Raji (cell line): ENCODE measurements at regions not wholly inside any gene's neighbourhood (a gene's known extent, or its start where the extent isn't known, plus 50 kb on each side); places are given as distances from the start of the nearest gene placed in this dataset.

ENCODE experiments used
- POLR2A ChIP-seq: IDR thresholded peaks from 2 replicates; pipeline ENCODE4 v1.6.1; 2011; ENCODE audit warnings: low read depth, low read length, control low read depth; ENCODE audit not compliant: insufficient read depth

DNA sequence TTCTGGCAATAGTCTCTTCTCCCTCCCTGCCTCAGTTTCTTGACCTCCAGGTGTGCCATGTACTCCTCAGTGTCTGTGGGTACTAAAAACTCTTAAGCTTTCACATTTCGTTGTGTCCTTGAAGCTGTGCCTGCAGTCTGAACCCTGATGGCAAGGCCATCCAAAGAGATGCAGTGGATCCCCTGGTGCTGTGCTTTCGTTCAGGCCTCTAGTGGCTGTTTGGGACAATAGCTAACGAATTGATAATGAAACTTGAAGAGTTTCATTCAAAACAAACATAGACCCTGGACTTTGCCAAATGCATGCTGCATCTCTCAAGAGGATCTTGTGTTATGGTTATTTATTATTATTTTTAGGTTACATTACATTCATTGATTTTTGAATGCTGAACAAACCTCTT, 523.1 kb upstream of the FSIP2 start:
- no peak for TF ChIP-seq POLR2A

DNA sequence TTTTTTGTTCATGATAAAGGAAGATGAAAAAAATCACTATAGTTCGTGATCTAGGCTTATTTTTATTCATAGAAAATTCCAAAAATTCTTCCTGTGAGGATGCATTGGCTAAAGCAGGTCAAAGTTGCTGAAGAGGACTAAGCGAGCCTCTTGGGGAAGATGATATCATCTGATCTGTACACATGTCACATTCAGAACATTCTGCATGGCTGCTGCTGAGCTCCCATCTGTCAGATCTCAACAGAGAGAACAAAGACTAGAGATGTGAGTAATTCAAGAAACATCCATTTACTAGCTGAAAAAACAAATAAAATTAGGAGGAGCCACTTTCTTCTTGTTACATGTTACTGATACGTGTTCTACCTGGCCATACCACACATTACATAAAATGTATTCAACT, 518.6 kb upstream of the FSIP2 start:
- no peak for TF ChIP-seq POLR2A

DNA sequence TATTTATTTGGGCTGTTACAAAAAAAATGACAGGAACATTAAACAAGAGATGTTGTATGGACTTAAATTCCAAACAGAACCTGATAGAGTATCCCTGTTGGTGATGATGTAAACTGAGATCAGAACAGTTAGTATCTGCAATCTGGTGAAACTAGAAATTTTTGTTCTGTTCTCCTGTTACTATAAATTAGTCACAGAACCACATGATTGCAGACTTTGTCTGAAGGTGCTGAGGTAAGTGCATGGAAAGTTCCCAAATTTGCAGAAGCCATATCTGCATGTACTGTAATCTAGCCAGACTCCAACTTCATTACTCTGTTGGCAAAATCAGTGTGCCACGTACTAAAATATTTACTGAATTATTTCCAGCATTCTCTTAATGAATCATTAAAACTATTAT, 516.3 kb upstream of the FSIP2 start:
- TF ChIP-seq POLR2A = no peak

DNA sequence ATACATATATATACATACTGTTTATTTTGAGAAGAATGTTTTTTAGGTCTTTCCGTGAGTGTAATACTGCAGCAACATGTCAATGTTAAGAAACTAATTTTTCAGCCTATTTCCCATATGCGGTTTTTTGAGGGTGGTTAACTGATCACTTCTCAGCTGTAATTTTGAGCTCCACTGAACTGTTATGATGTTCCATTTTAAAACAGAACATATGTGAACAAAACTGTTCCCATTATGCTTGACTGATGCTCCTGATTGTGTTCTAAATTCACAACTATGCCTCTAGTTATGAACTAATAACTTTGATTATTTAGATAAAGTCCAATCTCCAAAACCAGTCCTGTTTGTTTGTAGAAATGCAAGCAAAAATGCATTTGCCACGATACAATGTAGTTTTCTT, 511.2 kb upstream of the FSIP2 start:
- TF ChIP-seq POLR2A = no peak

DNA sequence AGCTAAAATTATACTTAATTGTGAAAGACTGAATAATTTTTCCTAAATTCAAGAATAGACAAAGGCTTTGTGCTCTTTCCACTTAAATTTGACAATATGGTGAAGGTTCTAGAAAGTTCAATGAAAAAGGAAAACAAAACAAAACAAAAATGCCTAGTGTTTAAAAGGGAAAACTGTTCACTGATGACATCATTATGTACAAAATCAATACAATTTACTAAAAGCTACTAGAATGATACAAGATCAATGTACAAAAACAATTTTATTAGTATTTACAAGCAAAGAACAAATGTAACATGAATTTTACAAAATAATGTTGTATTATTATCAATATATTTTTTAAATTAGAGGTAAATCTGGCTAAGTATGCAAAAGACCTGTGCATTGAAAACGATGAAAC, 499.1 kb upstream of the FSIP2 start:
- no peak for TF ChIP-seq POLR2A

DNA sequence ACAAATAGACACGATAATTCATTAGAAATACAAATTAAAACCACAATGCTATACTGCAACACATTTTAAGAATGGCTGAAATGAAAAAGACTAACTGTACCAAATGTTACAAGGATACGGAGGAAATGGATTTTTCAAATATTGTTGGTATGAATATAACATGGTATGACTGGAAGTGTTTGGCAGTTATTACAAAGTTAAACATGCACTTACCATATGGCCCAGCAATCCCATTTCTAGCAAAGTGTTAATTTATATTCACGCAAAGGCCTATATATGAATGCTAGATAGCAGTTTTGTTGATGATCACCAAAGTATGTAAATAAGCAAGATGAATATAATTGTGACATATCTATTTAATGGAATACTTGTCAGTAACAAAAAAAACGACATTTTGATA, 497.8 kb upstream of the FSIP2 start:
- no peak for TF ChIP-seq POLR2A

DNA sequence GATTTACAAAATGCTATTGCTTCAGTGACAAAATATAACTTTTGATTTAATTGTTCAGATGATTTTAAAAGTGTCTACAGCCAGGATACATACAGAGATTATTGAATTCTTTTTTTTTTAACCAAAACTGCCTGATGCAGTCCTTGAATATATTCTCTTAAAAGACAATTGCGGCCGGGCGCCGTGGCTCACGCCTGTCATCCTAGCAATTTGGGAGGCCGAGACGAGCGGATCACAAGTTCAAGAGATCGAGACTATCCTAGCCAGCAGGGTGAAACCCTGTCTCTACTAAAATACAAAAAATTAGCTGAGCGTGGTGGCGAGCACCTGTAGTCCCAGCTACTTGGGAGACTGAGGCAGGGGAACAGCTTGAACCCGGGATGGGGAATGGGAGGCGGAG, 497.0 kb upstream of the FSIP2 start:
- no peak for TF ChIP-seq POLR2A

DNA sequence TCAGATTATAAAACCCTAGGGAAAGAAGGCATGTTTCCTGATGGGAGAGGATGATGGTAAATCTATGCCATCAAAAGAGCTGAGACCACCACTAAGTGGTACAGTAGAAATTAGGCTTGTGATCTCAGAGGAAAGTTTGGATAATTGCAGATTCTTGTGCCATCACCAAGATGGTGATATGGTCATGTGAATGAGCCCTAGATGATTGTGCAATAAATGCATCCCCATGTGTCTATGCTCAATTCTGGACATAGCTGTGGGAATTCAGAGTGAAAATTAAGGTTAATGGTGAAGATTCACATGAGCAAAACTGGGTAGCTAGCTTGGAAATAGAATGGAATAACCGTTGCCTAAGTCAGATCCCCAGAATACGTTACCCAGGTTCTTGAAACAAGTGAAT, 496.1 kb upstream of the FSIP2 start:
- TF ChIP-seq POLR2A = no peak

DNA sequence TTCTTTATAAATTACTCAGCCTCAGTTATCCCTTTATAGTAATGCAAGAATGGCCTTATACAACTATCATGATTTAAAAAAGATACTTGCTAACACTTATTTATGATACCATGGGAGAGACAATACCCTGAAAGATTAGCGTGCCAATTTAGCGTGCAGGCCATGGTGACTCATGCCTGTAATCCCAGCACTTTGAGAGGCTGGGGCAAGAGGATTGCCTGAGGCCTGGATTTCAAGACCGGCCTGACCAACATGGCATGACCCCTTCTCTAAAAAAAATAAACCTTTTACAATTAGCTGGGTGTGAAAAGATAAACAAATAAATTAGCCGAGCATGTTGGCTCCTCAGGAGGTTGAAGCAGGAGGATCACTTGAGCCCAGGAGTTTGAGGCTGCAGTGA, 493.4 kb upstream of the FSIP2 start:
- no peak for TF ChIP-seq POLR2A

DNA sequence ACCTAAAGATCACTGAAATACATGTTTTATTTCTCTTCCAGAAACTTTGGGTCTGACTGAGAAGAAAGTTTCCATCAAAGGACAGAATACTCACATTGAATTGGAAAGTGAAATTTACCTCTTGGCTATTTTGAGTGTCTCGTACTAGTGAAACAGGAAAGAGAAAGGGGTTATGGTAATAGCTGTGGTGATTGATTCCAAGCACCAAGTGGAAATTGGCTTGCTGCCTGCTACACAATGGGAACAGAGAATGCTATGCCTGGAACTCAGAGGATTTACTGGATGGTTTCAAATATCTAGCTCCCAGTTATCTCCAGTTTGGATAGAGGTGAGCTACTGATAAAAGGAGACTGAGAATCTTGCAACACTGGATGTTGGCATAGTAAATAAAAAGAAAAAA, 492.8 kb upstream of the FSIP2 start:
- no peak for TF ChIP-seq POLR2A

DNA sequence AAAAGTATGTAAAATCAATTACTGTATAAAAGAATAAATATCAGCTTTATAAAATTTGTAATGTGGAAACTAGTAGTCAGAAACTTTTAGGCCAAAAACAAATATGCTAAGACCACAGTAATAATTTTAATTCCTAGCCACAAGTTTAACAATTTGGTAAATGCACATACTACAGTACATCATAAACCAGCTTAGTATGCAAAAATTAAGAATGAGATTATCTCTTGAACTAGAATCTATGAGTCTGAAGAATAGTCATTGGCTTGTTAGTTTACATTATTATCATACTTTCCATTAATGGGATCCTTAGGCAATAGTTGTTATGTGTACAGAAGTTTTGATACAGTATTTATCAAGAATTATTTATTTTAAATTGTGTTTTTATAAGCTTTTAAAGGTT, 491.9 kb upstream of the FSIP2 start:
- no peak for TF ChIP-seq POLR2A

DNA sequence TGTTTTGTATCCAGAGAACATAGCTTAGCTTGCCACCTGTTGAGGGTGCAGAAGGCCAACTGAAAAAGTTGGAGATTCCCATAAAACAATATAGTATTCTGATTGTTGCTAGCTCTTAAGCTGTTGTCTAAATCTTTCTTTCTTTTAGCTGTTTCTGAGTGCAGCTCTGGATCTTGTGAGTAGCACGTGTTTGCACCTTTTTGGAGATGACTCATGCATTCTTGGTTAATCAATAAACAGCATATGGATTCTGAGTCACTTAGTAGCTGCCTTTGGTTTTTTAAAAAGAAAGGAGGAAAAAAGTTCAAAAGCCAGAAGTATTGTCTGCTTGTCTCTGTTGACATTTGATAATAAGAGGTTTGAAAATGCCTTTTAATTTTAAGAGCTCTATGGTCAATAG, 483.0 kb upstream of the FSIP2 start:
- no peak for TF ChIP-seq POLR2A

DNA sequence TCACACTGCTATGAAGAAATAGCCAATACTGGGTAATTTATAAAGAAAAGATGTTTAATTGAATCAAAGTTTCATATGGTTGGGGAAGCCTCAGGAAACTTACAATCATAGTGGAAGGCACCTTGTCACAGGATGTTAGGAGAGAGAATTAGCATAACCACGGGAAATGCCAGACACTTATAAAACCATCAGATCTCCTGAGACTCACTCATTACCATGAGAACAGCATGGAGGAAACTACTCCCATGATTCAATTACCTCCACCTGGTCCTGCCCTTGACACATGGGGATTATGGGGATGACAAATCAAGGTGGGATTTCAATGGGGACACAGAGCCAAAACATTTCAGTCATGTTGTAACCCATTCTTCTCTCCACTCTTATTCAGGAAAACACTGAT, 472.9 kb upstream of the FSIP2 start:
- no peak for TF ChIP-seq POLR2A

DNA sequence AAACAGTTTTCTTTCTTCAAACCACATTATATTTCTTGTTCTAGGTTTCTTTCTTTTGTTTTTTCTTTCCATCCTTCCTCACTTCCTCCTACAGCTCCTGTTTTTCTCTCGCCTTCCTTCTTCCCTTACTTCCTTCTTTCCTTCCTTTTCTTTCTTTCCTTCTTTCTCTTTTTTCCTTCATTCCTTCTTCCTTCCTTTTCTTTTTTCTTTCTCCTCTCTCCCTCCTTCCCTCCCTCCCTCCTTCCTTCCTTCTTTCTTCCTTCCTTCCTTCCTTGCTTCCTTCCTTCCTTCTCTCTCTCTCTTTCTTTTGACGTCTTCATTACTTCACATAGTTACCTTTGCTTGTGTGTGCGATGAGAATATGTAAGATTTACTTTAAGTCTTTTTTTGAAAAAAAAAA, 470.0 kb upstream of the FSIP2 start:
- TF ChIP-seq POLR2A = no peak

DNA sequence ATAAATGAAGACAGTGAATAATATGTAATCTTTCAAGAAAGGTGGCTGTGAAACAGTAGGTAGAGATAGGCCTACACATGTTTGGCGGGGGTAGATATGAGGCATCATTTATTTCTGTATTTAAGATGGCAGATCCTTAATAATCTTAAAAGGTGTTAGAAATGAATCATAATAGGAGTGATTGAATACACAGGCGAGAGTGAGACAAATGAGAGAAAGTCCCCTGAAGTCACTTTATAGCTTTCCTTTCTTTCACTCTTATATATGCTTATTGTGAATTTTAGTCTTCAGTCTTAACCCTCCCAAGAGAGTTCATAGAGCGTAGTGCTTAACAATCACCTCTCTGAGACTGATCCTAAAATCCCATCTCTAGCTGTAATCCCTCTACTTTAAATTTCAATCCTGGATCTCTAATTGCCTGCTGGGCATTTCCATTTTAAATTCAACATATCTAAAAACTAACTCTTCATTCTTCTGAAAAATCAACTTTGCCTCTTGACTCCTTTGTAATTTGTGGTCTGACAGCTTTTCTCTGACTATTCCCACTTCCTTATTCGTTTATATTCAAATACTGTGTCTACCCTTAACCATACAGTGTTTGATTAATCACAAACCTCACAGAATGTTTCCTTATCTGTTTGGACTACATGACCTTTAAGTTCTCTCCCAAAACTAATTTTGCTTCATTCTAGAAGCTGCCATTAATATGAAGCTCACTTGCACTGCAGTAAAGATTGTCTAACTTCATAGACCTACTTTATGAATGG, 463.7 kb upstream of the FSIP2 start:
- TF ChIP-seq POLR2A = no peak

DNA sequence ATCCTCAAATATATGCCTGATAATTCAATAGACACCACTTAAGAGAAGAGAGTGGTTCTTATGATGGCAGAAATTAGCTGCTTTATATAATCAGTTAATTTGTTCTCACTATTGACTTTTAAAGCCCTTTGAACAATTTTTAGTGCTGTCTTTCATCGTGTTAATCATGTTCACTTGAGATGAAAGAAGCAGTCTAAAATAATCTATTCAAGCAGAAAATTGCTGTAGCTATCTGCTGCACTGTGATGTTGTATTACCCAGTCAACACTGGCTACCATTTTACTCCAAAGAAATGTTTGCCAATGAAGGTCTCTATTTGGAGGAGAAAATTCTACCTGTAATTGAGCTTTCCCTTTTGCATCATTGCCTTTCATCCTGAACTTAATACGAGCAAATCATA, 459.8 kb upstream of the FSIP2 start:
- TF ChIP-seq POLR2A = no peak

DNA sequence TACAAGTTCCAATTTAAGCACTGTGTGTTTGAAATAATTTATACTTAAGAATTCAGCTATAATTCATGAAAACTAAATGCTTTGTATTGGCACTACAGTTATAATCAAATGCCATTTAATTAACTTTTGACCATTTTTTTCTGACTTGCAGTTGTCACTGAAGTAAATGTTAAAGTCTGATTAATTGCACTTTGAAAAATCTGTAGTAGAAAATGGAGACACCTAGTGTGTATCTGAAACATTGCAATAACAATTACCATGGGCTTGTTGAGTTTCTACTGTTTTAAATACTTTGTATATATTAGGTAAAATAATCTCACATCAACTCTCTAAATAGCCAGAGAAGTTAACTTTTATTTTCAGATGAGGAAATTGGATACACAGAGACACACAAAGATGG, 458.6 kb upstream of the FSIP2 start:
- no peak for TF ChIP-seq POLR2A
